HepG2 (cell line): ENCODE measurements at regions not wholly inside any gene's neighbourhood (a gene's known extent, or its start where the extent isn't known, plus 50 kb on each side); places are given as distances from the start of the nearest gene placed in this dataset.

Experiments used
- ATAC-seq: fragments of 200-7000 bp; cut with Tn5 transposase; 3 replicates; pipeline ENCODE4 v1.9.1; 2020; ENCODE audit warnings: mild to moderate bottlenecking, moderate library complexity
- BruUV-seq: library from RNA; stranded (reverse); fragments of 400-500 nt; replicated peaks from 2 replicates; lab custom pipeline; 2021; lab: Mats Ljungman, UMichigan
- CTCF ChIA-PET: fragments of 300-600 bp; formaldehyde crosslinking; extraction: SDS; loops from one replicate; lab custom pipeline; 2021; ENCODE audit warnings: low total read pairs, inconsistent platforms, low intra/inter-chr PET ratio; lab: Yijun Ruan, JAX
- POLR2A ChIA-PET: fragments of 350-600 bp; sonication (Branson Sonifier 250); formaldehyde crosslinking; loops from one replicate; lab custom pipeline; 2020; ENCODE audit warnings: antibody characterized with exemption, inconsistent platforms; lab: Yijun Ruan, JAX
- DNase-seq: peaks from one replicate; pipeline ENCODE4 v3.0.0-alpha.2; 2015; ENCODE audit warnings: low spot score
- FAIRE-seq: peaks from 3 replicates; lab custom pipeline; 2011; peaks lifted over from hg19 to GRCh38; lab: Jason Lieb, UNC
- H2AFZ ChIP-seq: one replicate; pipeline ENCODE4 v1.6.1; 2011; ENCODE audit warnings: low read length, inconsistent platforms
- H3K27ac ChIP-seq: fragments of 300-600 bp; 3 replicates; pipeline ENCODE4 v1.8.0; 2011; ENCODE audit warnings: mixed run types, mild to moderate bottlenecking, mixed read lengths, low read length, inconsistent platforms; ENCODE audit not compliant: insufficient read depth; ENCODE audit errors: extremely low read length
- H3K27me3 ChIP-seq, 2 experiments: fragments of 200-600 bp in 1 of 2; 2 replicates in 1 of 2; 3 replicates in 1 of 2; pipeline versions ENCODE4 v1.6.0 to v1.8.0; 2011; ENCODE audit warnings: low read length in 2 of 2, mild to moderate bottlenecking in 2 of 2, moderate library complexity in 2 of 2, inconsistent platforms in 1 of 2; ENCODE audit not compliant: insufficient read depth in 2 of 2, control insufficient read depth in 1 of 2
- H3K36me3 ChIP-seq, 2 experiments: fragments of 200-600 bp in 1 of 2; replicated peaks in 1 of 2; 2 replicates in 1 of 2; 3 replicates in 1 of 2; pipeline versions ENCODE4 v1.5.1 to v1.8.0; 2011; ENCODE audit warnings: low read length in 2 of 2, inconsistent platforms in 1 of 2; ENCODE audit not compliant: insufficient read depth in 2 of 2, control insufficient read depth in 1 of 2
- H3K4me1 ChIP-seq: 2 replicates; pipeline ENCODE4 v1.5.1; 2012; ENCODE audit warnings: low read length, inconsistent platforms; ENCODE audit not compliant: insufficient read depth
- H3K4me2 ChIP-seq: 2 replicates; pipeline ENCODE4 v1.6.0; 2011; ENCODE audit warnings: low read depth, low read length, inconsistent platforms
- H3K4me3 ChIP-seq, 3 experiments: fragments of 200-600 bp in 1 of 3; sonication (generic), shearing (Covaris generic) in 1 of 3; replicated peaks in 1 of 3; 2 replicates each; pipeline ENCODE4 v1.5.1; 2011 to 2016; ENCODE audit warnings: low read length in 3 of 3, inconsistent platforms in 2 of 3, low read depth in 2 of 3, mild to moderate bottlenecking in 2 of 3, control low read depth in 1 of 3, mixed read lengths in 1 of 3; ENCODE audit not compliant: insufficient read depth in 1 of 3
- H3K79me2 ChIP-seq: one replicate; pipeline ENCODE4 v1.6.1; 2011; ENCODE audit warnings: low read length, inconsistent platforms; ENCODE audit not compliant: insufficient read depth
- H3K9ac ChIP-seq: 2 replicates; pipeline ENCODE4 v1.6.0; 2011; ENCODE audit warnings: mild to moderate bottlenecking, low read depth, low read length, inconsistent platforms; ENCODE audit not compliant: insufficient read depth
- H3K9me3 ChIP-seq: 2 replicates; pipeline ENCODE4 v1.5.1; 2012; ENCODE audit warnings: mild to moderate bottlenecking, low read length
- H4K20me1 ChIP-seq: 2 replicates; pipeline ENCODE4 v1.6.0; 2011; ENCODE audit warnings: inconsistent platforms, mild to moderate bottlenecking, low read length, moderate library complexity; ENCODE audit not compliant: insufficient read depth
- MAF1 ChIP-seq: sonication (generic); formaldehyde crosslinking; IDR thresholded peaks from 2 replicates; pipeline ENCODE4 v1.5.0; 2020; ENCODE audit warnings: missing genetic modification reagents, borderline replicate concordance
- NFE2L2 ChIP-seq: fragments of 150-350 bp; IDR thresholded peaks from 2 replicates; pipeline ENCODE4 v1.6.1; 2014; ENCODE audit warnings: low read length
- SATB2 ChIP-seq: sonication (generic); formaldehyde crosslinking; IDR thresholded peaks from 2 replicates; pipeline ENCODE4 v1.5.0; 2020; ENCODE audit warnings: missing genetic modification reagents
- SOX5 ChIP-seq: IDR thresholded peaks from 2 replicates; pipeline ENCODE4 v1.6.1; 2016; ENCODE audit warnings: borderline replicate concordance
- ZFP37 ChIP-seq: sonication (generic); formaldehyde crosslinking; IDR thresholded peaks from 2 replicates; pipeline ENCODE4 v1.4.0; 2020; ENCODE audit warnings: missing genetic modification reagents, borderline replicate concordance
- ZNF589 ChIP-seq: sonication (generic); formaldehyde crosslinking; conservative IDR thresholded peaks from 2 replicates; pipeline ENCODE4 v1.8.0; 2022; ENCODE audit warnings: mild to moderate bottlenecking, moderate library complexity, missing genetic modification reagents
- WGBS: methylation state at CpG from one replicate; pipeline ENCODE4 v1.1.6; 2017; ENCODE audit warnings: low lambda C conversion rate; 5-methylcytosine and 5-hydroxymethylcytosine counted together
- in situ Hi-C: cut with HindIII; loops from 2 replicates; pipeline ENCODE4 v1.10.0; 2017; ENCODE audit warnings: low pct_unique_long_range_greater_than_20kb; ENCODE audit not compliant: extremely low pct_ligation_motif_present
- intact Hi-C: fragments of 100-400 bp; cut with micrococcal nuclease; formaldehyde crosslinking; loops from one replicate; pipeline ENCODE4 v1.10.0; 2022; ENCODE audit not compliant: unreplicated experiment
- TF ChIP-seq, protein P1 (sequence below): IDR thresholded peaks from 2 replicates; pipeline ENCODE4 v1.6.1; 2016; ENCODE audit warnings: low read depth, control low read depth
- TF ChIP-seq, protein P2 (sequence below): IDR thresholded peaks from 2 replicates; pipeline ENCODE4 v1.6.1; 2016; ENCODE audit warnings: missing compliant biosample characterization, missing genetic modification reagents, borderline replicate concordance
- TF ChIP-seq, protein P3 (sequence below): IDR thresholded peaks from 2 replicates; pipeline ENCODE4 v1.6.1; 2016
- TF ChIP-seq, protein P4 (sequence below): IDR thresholded peaks from 2 replicates; pipeline ENCODE4 v1.6.1; 2016; ENCODE audit warnings: mild to moderate bottlenecking, missing biosample characterization, missing genetic modification reagents
- TF ChIP-seq, protein P5 (sequence below): sonication (generic); formaldehyde crosslinking; IDR thresholded peaks from 2 replicates; pipeline ENCODE4 v1.4.0; 2020; ENCODE audit warnings: missing genetic modification reagents
- TF ChIP-seq, protein P6 (sequence below): IDR thresholded peaks from 2 replicates; pipeline ENCODE4 v1.6.1; 2016; ENCODE audit warnings: control low read depth

DNA sequence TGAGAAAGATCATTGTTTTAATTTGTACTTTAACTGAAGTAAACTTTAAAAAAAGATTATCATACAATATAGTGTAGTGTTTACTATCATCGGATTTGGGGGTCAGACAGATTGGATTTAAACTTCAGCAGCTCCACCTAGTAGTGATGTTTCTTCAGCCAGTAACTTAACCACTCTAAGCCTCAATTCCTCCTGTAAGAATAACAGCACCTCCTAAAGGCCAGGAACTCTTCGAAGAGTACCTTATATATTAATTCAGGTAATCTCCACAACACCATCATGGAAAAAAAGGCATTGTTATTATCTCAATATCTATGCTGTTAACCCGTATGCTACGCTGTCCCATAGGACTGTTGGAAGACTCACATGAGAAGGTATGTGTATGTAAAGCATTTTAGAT is 69.0 kb upstream of the DLGAP1 start:
- ChIA-PET CTCF (no interaction called here), POLR2A (no interaction called here)
- no peak for ATAC-seq
- intact Hi-C loops, result no loop called here
- H4K20me1 ChIP-seq, result no peaks in the 10 kb centered on the region
- H3K4me1 ChIP-seq, result no peaks in the 10 kb centered on the region
- no TSS peak for BruUV-seq
- no peak for FAIRE-seq
- 25% methylated on average over 4 of the region's 4 CpGs for WGBS
- no peak for DNase-seq
- H3K79me2 ChIP-seq, result no peaks in the 10 kb centered on the region
- no peak overlapping the region for H3K4me2 ChIP-seq
- H3K36me3 ChIP-seq, result no peaks in the 10 kb centered on the region
- peaks cover 47% of the 10 kb centered on the region for H3K9me3 ChIP-seq
- H3K27ac ChIP-seq, result no peak overlapping the region
- no peak overlapping the region for H3K4me3 ChIP-seq
- H3K9ac ChIP-seq, result no peak overlapping the region
- in situ Hi-C loops, result no loop called here
- H2AFZ ChIP-seq, result no peak overlapping the region
- no peaks in the 10 kb centered on the region for H3K27me3 ChIP-seq
- TF ChIP-seq ZFP37 (CRISPR knock-in tag), result no peak
- TF ChIP-seq SATB2 (CRISPR knock-in tag), result no peak

DNA sequence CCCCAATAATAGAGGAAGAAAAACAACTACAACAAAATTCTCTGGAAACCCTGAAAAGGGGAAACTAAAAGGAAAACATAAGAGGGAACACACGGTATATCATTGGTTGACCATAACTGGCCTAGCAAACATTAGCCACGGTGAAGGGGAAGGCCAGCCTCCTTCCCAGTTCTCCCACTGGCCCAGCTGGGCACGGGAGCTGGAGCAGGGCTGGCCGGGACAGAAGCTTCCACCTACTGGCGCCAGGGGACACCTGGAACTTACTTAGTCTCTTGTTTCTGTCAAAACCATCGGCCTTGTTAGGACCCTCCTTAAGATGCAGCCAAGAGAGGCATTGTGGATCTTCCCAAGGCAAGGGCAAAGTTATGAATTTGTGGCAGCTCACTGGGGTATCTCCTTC is 56.1 kb upstream of the DLGAP1 start:
- ChIA-PET POLR2A (no interaction called here), CTCF (no interaction called here)
- Histone ChIP-seq H3K9ac (no peak overlapping the region), H3K79me2 (no peaks in the 10 kb centered on the region), H2AFZ (no peak overlapping the region), H3K27me3 (no peaks in the 10 kb centered on the region), H3K27ac (no peak overlapping the region), H3K4me1 (no peaks in the 10 kb centered on the region), H3K9me3 (peaks cover 26% of the 10 kb centered on the region), H3K36me3 (no peaks in the 10 kb centered on the region), H4K20me1 (no peaks in the 10 kb centered on the region), H3K4me2 (no peak overlapping the region), H3K4me3 (no peak overlapping the region)
- ATAC-seq, result peak; percentile 63
- intact Hi-C loops (no loop called here), in situ Hi-C loops (no loop called here)
- BruUV-seq, result no TSS peak
- no peak for FAIRE-seq
- DNase-seq, result no peak
- 13% methylated on average over 6 of the region's 6 CpGs for WGBS
- TF ChIP-seq NFE2L2, result no peak
- TF ChIP-seq, protein P1, sequence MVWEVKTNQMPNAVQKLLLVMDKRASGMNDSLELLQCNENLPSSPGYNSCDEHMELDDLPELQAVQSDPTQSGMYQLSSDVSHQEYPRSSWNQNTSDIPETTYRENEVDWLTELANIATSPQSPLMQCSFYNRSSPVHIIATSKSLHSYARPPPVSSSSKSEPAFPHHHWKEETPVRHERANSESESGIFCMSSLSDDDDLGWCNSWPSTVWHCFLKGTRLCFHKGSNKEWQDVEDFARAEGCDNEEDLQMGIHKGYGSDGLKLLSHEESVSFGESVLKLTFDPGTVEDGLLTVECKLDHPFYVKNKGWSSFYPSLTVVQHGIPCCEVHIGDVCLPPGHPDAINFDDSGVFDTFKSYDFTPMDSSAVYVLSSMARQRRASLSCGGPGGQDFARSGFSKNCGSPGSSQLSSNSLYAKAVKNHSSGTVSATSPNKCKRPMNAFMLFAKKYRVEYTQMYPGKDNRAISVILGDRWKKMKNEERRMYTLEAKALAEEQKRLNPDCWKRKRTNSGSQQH (CRISPR knock-in tag), result no peak
- TF ChIP-seq, protein P2, sequence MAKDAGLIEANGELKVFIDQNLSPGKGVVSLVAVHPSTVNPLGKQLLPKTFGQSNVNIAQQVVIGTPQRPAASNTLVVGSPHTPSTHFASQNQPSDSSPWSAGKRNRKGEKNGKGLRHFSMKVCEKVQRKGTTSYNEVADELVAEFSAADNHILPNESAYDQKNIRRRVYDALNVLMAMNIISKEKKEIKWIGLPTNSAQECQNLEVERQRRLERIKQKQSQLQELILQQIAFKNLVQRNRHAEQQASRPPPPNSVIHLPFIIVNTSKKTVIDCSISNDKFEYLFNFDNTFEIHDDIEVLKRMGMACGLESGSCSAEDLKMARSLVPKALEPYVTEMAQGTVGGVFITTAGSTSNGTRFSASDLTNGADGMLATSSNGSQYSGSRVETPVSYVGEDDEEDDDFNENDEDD, result no peak
- TF ChIP-seq ZNF589 (CRISPR knock-in tag), result no peak
- no peak for TF ChIP-seq MAF1 (CRISPR knock-in tag)
- TF ChIP-seq, protein P3, sequence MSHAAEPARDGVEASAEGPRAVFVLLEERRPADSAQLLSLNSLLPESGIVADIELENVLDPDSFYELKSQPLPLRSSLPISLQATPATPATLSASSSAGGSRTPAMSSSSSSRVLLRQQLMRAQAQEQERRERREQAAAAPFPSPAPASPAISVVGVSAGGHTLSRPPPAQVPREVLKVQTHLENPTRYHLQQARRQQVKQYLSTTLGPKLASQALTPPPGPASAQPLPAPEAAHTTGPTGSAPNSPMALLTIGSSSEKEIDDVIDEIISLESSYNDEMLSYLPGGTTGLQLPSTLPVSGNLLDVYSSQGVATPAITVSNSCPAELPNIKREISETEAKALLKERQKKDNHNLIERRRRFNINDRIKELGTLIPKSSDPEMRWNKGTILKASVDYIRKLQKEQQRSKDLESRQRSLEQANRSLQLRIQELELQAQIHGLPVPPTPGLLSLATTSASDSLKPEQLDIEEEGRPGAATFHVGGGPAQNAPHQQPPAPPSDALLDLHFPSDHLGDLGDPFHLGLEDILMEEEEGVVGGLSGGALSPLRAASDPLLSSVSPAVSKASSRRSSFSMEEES, result no peak
- TF ChIP-seq SOX5 (CRISPR knock-in tag), result no peak
- TF ChIP-seq, protein P4, sequence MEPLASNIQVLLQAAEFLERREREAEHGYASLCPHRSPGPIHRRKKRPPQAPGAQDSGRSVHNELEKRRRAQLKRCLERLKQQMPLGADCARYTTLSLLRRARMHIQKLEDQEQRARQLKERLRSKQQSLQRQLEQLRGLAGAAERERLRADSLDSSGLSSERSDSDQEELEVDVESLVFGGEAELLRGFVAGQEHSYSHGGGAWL, result no peak
- TF ChIP-seq, protein P5, sequence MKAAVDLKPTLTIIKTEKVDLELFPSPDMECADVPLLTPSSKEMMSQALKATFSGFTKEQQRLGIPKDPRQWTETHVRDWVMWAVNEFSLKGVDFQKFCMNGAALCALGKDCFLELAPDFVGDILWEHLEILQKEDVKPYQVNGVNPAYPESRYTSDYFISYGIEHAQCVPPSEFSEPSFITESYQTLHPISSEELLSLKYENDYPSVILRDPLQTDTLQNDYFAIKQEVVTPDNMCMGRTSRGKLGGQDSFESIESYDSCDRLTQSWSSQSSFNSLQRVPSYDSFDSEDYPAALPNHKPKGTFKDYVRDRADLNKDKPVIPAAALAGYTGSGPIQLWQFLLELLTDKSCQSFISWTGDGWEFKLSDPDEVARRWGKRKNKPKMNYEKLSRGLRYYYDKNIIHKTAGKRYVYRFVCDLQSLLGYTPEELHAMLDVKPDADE, result no peak
- TF ChIP-seq ZFP37 (CRISPR knock-in tag), result no peak
- TF ChIP-seq, protein P6, sequence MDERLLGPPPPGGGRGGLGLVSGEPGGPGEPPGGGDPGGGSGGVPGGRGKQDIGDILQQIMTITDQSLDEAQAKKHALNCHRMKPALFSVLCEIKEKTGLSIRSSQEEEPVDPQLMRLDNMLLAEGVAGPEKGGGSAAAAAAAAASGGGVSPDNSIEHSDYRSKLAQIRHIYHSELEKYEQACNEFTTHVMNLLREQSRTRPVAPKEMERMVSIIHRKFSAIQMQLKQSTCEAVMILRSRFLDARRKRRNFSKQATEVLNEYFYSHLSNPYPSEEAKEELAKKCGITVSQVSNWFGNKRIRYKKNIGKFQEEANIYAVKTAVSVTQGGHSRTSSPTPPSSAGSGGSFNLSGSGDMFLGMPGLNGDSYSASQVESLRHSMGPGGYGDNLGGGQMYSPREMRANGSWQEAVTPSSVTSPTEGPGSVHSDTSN, result no peak
